ENCODE measurements at regions not wholly inside any gene's neighbourhood (a gene's known extent, or its start where the extent isn't known, plus 50 kb on each side); places are given as distances from the start of the nearest gene placed in this dataset.

DNA sequence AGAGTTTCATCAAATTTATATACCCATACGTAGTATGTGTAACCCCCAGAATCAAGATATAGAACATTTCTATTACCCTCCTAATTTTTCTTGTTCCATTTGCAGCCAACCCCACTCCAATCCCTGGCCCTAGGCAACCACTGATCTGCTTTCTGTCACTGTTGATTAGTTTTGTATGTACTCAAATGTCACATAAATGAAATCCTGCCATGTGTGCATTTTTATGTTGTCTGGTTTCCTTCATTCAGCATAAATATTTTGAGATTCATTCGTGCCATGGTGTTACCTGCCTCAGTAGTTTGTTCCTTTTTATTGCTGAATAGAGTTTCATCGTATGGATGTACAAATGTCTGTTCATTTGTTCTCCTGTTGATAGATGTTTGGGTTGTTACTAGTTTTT lies 126.3 kb downstream of the MID1IP1 start:
- Histone ChIP-seq H3K36me3 (no peaks in the 10 kb centered on the region), H3K4me3 (no peak overlapping the region), H3K4me1 (ENCODE audit: low read depth) (peaks cover 13% of the 10 kb centered on the region), H3K27me3 (no peaks in the 10 kb centered on the region), H3K9me3 (ENCODE audit: low read depth) (no peaks in the 10 kb centered on the region), H3K27ac (peak overlapping the region; percentile 1)
- no peak for DNase-seq (ENCODE audit: low read depth in 1 of 2, low spot score in 1 of 2)
- TF ChIP-seq, protein P1, sequence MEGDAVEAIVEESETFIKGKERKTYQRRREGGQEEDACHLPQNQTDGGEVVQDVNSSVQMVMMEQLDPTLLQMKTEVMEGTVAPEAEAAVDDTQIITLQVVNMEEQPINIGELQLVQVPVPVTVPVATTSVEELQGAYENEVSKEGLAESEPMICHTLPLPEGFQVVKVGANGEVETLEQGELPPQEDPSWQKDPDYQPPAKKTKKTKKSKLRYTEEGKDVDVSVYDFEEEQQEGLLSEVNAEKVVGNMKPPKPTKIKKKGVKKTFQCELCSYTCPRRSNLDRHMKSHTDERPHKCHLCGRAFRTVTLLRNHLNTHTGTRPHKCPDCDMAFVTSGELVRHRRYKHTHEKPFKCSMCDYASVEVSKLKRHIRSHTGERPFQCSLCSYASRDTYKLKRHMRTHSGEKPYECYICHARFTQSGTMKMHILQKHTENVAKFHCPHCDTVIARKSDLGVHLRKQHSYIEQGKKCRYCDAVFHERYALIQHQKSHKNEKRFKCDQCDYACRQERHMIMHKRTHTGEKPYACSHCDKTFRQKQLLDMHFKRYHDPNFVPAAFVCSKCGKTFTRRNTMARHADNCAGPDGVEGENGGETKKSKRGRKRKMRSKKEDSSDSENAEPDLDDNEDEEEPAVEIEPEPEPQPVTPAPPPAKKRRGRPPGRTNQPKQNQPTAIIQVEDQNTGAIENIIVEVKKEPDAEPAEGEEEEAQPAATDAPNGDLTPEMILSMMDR (IDR thresholded peaks at IDR 0.05; ENCODE audit: low read depth, low read length), result no peak

DNA sequence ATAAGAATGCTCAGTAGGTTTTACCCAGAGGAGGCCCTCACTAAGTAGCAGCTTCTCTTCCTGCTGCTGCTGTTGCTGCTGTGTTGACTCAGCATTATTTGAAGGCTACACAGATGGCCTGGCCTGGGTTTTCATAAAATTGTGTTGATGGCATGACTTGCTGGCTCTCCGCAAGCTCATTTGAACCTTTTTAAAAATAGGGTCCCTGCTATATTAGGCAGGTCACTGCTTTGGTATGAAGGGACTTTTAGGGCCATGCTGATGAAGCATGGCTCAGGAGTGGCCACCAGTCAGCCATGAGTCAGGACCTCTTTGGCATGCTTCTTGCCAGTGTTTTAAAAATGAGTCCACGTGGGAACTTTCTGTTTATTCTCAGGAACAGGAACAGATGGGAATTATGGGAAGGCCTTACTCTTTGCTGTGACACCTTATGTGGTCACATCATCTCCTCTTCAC lies 128.7 kb downstream of the MID1IP1 start:
- peak in 1 of 2 donors; percentile 5 for DNase-seq (ENCODE audit: low read depth in 1 of 2, low spot score in 1 of 2)
- H3K4me1 ChIP-seq (ENCODE audit: low read depth), result peaks cover 13% of the 10 kb centered on the region
- no peaks in the 10 kb centered on the region for H3K9me3 ChIP-seq (ENCODE audit: low read depth)
- no peaks in the 10 kb centered on the region for H3K36me3 ChIP-seq
- H3K4me3 ChIP-seq, result no peak overlapping the region
- no peaks in the 10 kb centered on the region for H3K27me3 ChIP-seq
- H3K27ac ChIP-seq, result no peak overlapping the region
- TF ChIP-seq, protein P1 (IDR thresholded peaks at IDR 0.05; ENCODE audit: low read depth, low read length), result no peak

DNA sequence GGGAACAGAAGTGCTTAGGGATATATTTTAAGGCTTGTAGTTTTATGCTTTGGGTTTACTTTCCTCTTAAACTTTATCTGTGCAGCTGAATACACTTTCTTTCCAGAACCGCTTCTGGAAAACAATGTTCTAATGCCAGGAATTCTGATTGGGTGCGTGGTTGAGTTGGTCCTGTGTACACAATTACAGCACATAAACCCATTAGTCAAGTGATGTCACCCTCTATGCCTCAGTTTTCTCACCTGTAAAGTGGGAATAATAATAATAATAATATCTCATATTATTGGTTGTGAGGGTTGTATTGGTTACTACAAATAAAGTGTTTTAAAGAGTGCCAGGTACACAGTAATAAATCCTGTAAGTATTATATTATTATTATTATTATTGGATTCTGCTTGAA lies 129.2 kb downstream of the MID1IP1 start:
- DNase-seq (ENCODE audit: low read depth in 1 of 2, low spot score in 1 of 2), result no peak
- Histone ChIP-seq H3K9me3 (ENCODE audit: low read depth) (no peaks in the 10 kb centered on the region), H3K36me3 (no peaks in the 10 kb centered on the region), H3K4me1 (ENCODE audit: low read depth) (peaks cover 13% of the 10 kb centered on the region), H3K27ac (no peak overlapping the region), H3K27me3 (no peaks in the 10 kb centered on the region), H3K4me3 (no peak overlapping the region)
- TF ChIP-seq, protein P1 (IDR thresholded peaks at IDR 0.05; ENCODE audit: low read depth, low read length), result no peak

DNA sequence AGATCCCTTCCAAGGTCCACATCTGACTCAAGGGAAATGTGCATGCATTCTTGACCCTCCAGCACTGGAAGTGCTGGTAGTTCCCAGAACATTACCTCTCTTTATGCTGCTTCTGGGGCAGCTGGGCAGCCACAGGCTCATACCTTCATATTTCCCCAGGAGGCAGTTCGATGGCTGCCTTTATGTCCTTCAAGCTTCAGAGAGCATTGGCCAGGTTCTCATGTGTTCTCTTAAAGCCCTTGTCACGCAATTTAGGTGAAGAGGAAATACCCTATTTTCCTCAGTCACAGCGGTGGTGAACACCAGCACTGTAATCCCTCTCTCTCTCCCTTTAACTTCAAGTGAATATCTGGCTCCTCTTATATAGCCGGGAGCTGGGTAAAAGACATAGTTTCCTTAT lies 134.3 kb downstream of the MID1IP1 start:
- no peak overlapping the region for H3K4me3 ChIP-seq
- no peak for DNase-seq (ENCODE audit: low read depth in 1 of 2, low spot score in 1 of 2)
- TF ChIP-seq, protein P1 (IDR thresholded peaks at IDR 0.05; ENCODE audit: low read depth, low read length), result no peak
- H3K36me3 ChIP-seq, result no peaks in the 10 kb centered on the region
- no peaks in the 10 kb centered on the region for H3K9me3 ChIP-seq (ENCODE audit: low read depth)
- H3K27me3 ChIP-seq, result no peaks in the 10 kb centered on the region
- H3K4me1 ChIP-seq (ENCODE audit: low read depth), result peaks cover 8% of the 10 kb centered on the region
- H3K27ac ChIP-seq, result no peak overlapping the region

DNA sequence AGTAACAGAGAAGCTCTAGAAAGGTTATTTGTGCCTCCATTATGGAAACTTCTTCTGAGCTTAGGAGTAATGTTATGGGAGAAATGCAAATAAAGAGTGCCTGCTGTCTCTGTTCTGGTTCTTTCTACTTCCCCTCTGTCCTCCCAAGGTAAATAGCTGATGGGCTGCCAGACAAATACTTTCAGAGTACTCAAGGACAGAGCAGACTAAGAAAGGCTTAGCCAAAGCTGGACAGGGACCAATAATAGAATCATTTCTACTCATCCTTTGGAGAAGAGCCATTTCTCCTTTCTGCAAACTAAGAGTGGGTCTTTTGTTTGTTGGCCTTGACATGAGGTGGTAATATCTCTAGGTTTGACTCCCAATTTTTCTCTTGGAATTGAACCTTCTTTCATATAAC lies 136.1 kb downstream of the MID1IP1 start:
- DNase-seq (ENCODE audit: low read depth in 1 of 2, low spot score in 1 of 2), result no peak
- no peak overlapping the region for H3K4me3 ChIP-seq
- no peaks in the 10 kb centered on the region for H3K36me3 ChIP-seq
- no peaks in the 10 kb centered on the region for H3K27me3 ChIP-seq
- H3K4me1 ChIP-seq (ENCODE audit: low read depth), result no peaks in the 10 kb centered on the region
- H3K27ac ChIP-seq, result no peak overlapping the region
- peaks cover 1% of the 10 kb centered on the region for H3K9me3 ChIP-seq (ENCODE audit: low read depth)
- TF ChIP-seq, protein P1 (IDR thresholded peaks at IDR 0.05; ENCODE audit: low read depth, low read length), result no peak

DNA sequence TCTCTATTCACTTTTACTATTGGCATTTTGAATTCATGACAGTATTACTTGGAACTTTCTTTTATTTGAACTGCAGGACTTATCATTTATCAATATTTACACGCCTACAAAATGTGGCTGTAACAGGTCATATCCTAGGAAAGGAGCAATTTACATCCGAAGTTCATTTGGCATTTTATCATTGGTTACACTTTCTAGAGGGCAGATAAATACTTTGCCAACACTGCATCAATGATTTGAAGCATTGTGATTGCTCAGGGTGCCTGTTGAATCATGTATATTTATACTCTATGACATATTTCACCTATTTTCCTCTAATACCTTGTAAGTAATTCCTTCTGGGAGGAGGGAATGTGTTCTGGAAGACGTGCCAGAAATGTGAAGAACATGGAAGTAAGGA lies 136.7 kb downstream of the MID1IP1 start:
- Histone ChIP-seq H3K27me3 (no peaks in the 10 kb centered on the region), H3K36me3 (no peaks in the 10 kb centered on the region), H3K9me3 (ENCODE audit: low read depth) (peaks cover 3% of the 10 kb centered on the region), H3K27ac (no peak overlapping the region), H3K4me3 (no peak overlapping the region), H3K4me1 (ENCODE audit: low read depth) (no peaks in the 10 kb centered on the region)
- DNase-seq (ENCODE audit: low read depth in 1 of 2, low spot score in 1 of 2), result no peak
- TF ChIP-seq, protein P1 (IDR thresholded peaks at IDR 0.05; ENCODE audit: low read depth, low read length), result no peak
